Sigmoid colon (tissue), 4 donors: ENCODE measurements at regions not wholly inside any gene's neighbourhood (a gene's known extent, or its start where the extent isn't known, plus 50 kb on each side); places are given as distances from the start of the nearest gene placed in this dataset.

ENCODE experiments used
- CTCF ChIP-seq, 4 experiments: fragments of 450-650 bp in 3 of 4; fragments of 200-600 bp in 1 of 4; IDR thresholded peaks; one replicate each; pipeline ENCODE4 v1.5.1; 2016 to 2019; ENCODE audit warnings: antibody characterized with exemption in 4 of 4, mild to moderate bottlenecking in 3 of 4, moderate library complexity in 2 of 4
- POLR2A ChIP-seq, 2 donors: fragments of 450-650 bp; IDR thresholded peaks; one replicate each; pipeline ENCODE4 v1.6.1; 2016; ENCODE audit warnings: antibody characterized with exemption in 2 of 2, mild to moderate bottlenecking in 2 of 2, moderate library complexity in 2 of 2
- POLR2AphosphoS5 ChIP-seq, 4 donors: sonication (generic); formaldehyde crosslinking; IDR thresholded peaks; one replicate each; pipeline ENCODE4 v1.6.1; 2017; ENCODE audit warnings: antibody characterized with exemption in 4 of 4

- TF ChIP-seq CTCF (IDR thresholded peaks at IDR 0.05) (no peak), POLR2A (IDR thresholded peaks at IDR 0.05) (no peak), POLR2AphosphoS5 (IDR thresholded peaks at IDR 0.05) (no peak)
Observed at GRCh38 chr12:40620564-40621019, 71.6 kb upstream of the CNTN1 start.
